Adrenal gland (tissue), 9 donors: ENCODE measurements at regions not wholly inside any gene's neighbourhood (a gene's known extent, or its start where the extent isn't known, plus 50 kb on each side); places are given as distances from the start of the nearest gene placed in this dataset.

Experiments used
- DNase-seq, 7 donors: peaks; one replicate each; pipeline ENCODE4 v3.0.0-alpha.2; 2019 to 2020
- H3K27ac ChIP-seq, 5 donors: fragments of 200-600 bp; sonication (generic) in 4 of 5; 1 replicate in 3 of 5; 2 replicates in 2 of 5; pipeline versions ENCODE4 v1.5.1 to v1.8.0; 2016 to 2020; ENCODE audit warnings: mild to moderate bottlenecking in 1 of 5
- H3K27me3 ChIP-seq: fragments of 200-600 bp; 2 replicates; pipeline ENCODE4 v1.8.0; 2021
- H3K36me3 ChIP-seq, 2 donors: fragments of 200-600 bp; replicated peaks in 1 of 2; 1 replicate in 1 of 2; 2 replicates in 1 of 2; pipeline versions ENCODE4 v1.5.1 to v1.8.0; 2018 to 2022
- H3K4me1 ChIP-seq, 2 donors: fragments of 200-600 bp; replicated peaks in 1 of 2; 1 replicate in 1 of 2; 2 replicates in 1 of 2; pipeline versions ENCODE4 v1.5.1 to v1.8.0; 2018 to 2021
- H3K4me3 ChIP-seq, 4 donors: fragments of 200-600 bp; sonication (generic) in 3 of 4; one replicate each; pipeline ENCODE4 v1.5.1; 2016 to 2018
- H3K9me3 ChIP-seq, 3 donors: fragments of 200-600 bp; sonication (generic) in 1 of 3; replicated peaks in 1 of 3; 1 replicate in 2 of 3; 2 replicates in 1 of 3; pipeline versions ENCODE4 v1.5.1 to v1.8.0; 2016 to 2021
- POLR2A ChIP-seq, 2 donors: fragments of 450-650 bp; IDR thresholded peaks; one replicate each; pipeline ENCODE4 v1.6.1; 2017; ENCODE audit warnings: antibody characterized with exemption in 2 of 2, mild to moderate bottlenecking in 2 of 2, moderate library complexity in 1 of 2
- WGBS, 4 donors: extraction: QIAGEN DNeasy Blood & Tissue Kit in 2 of 4; methylation state at CpG; one replicate each; pipeline versions ENCODE4 v1.1.5 to v1.1.7; 2013 to 2017; 5-methylcytosine and 5-hydroxymethylcytosine counted together
- intact Hi-C, 2 donors: fragments of 100-400 bp; cut with DNase I; formaldehyde crosslinking; loops; one replicate each; pipeline versions ENCODE4 v1.14.1 to v1.15.0; 2022 to 2023
- TF ChIP-seq, protein P1 (sequence below), 6 experiments: fragments of 450-650 bp in 4 of 6; fragments of 200-600 bp in 2 of 6; sonication (generic) in 1 of 6; IDR thresholded peaks; 1 replicate in 5 of 6; 2 replicates in 1 of 6; pipeline versions ENCODE4 v1.5.1 to v1.8.0; 2016 to 2021; ENCODE audit warnings: antibody characterized with exemption in 6 of 6, mild to moderate bottlenecking in 2 of 6, moderate library complexity in 1 of 6
- donor health status: healthy with polysubstance abuse.
- donor health status: Bipolar disorder and iron deficiency.
- donor health status: DM: yes; HTN: yes; CAD: no.
- donor health status: DM: no; HTN: no; CAD: no.
- donor health status: DM: no; HTN: no; CAD: no.

- TF ChIP-seq POLR2A (IDR thresholded peaks at IDR 0.05) = no peak
- TF ChIP-seq, protein P1, sequence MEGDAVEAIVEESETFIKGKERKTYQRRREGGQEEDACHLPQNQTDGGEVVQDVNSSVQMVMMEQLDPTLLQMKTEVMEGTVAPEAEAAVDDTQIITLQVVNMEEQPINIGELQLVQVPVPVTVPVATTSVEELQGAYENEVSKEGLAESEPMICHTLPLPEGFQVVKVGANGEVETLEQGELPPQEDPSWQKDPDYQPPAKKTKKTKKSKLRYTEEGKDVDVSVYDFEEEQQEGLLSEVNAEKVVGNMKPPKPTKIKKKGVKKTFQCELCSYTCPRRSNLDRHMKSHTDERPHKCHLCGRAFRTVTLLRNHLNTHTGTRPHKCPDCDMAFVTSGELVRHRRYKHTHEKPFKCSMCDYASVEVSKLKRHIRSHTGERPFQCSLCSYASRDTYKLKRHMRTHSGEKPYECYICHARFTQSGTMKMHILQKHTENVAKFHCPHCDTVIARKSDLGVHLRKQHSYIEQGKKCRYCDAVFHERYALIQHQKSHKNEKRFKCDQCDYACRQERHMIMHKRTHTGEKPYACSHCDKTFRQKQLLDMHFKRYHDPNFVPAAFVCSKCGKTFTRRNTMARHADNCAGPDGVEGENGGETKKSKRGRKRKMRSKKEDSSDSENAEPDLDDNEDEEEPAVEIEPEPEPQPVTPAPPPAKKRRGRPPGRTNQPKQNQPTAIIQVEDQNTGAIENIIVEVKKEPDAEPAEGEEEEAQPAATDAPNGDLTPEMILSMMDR (IDR thresholded peaks at IDR 0.05) = no peak
- intact Hi-C loops = no loop called here
- WGBS, 4 donors = 55 to 72% (median 71%) methylated on average over 4 of the region's 4 CpGs
Observed at GRCh38 chr5:107272954-107273353, 397.8 kb downstream of the EFNA5 start.

DNA sequence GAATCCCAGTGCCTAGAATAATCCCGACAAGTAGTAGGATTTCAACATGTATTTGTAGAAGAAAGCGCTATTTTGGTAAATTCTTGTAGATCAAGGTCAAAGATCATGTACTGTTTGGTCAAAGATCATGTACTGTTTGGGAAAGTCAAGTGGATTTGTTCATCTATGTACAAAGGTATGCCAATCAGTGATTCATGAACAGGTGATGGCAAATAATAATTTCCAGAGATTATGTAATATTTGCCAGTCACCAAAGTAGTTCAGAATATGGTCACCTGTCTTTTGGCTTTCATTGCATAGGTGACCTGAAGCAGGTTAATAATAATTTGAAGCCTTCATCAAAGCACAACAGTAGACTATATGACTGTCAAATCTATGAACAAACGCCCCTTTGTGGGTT is 398.2 kb downstream of the EFNA5 start:
- H3K36me3 ChIP-seq = no peaks in the 10 kb centered on the region
- no peaks in the 10 kb centered on the region for H3K4me1 ChIP-seq
- no peaks in the 10 kb centered on the region for H3K27me3 ChIP-seq
- H3K9me3 ChIP-seq = no peaks in the 10 kb centered on the region
- TF ChIP-seq, protein P1 (IDR thresholded peaks at IDR 0.05) = no peak
- no peak for TF ChIP-seq POLR2A (IDR thresholded peaks at IDR 0.05)
- DNase-seq = no peak
- intact Hi-C loops = no loop called here
- no peak overlapping the region for H3K4me3 ChIP-seq
- WGBS, 4 donors = 74 to 95% (median 83%) methylated on average over 3 of the region's 3 CpGs
- no peak overlapping the region for H3K27ac ChIP-seq

More at GRCh38 chr5:107272954-107273353, 397.8 kb downstream of the EFNA5 start:
- Histone ChIP-seq H3K9me3 (no peaks in the 10 kb centered on the region), H3K27me3 (no peaks in the 10 kb centered on the region), H3K4me3 (no peak overlapping the region), H3K27ac (no peak overlapping the region), H3K4me1 (no peaks in the 10 kb centered on the region), H3K36me3 (no peaks in the 10 kb centered on the region)
- no peak for DNase-seq

DNA sequence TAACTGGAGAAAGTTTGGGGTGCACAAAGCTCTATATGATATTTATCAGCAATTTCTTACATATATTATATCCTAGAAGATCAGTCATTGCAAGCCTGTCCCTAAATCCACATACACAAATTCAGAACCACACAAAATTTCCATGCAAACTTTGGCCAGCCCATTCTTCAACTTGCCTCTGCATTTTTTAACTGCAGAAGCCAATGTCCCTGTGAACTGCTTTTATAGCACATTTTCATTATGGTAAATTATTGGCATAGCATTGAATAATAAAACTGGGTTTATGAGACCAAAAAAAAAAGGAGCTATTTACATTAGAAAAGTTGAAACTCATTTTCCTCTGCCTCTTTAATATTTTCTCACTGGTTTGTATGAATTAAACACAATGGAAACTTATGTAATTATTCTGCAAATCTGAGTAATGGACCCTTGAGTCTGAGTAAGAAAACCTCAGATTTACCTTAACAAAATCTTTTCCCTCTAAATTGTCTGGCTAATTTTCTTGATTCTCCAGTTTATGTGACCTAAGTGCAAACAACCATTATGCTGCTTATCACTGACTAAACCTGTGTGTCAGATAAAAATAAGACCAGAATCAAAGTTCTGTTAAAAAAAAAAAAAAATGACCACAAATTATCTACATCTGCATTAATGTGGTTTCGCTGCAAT is 398.9 kb downstream of the EFNA5 start:
- intact Hi-C loops = no loop called here
- Histone ChIP-seq H3K27me3 (no peaks in the 10 kb centered on the region), H3K9me3 (no peaks in the 10 kb centered on the region), H3K4me1 (no peaks in the 10 kb centered on the region), H3K27ac (no peak overlapping the region), H3K36me3 (no peaks in the 10 kb centered on the region), H3K4me3 (no peak overlapping the region)
- TF ChIP-seq, protein P1 (IDR thresholded peaks at IDR 0.05) = no peak
- TF ChIP-seq POLR2A (IDR thresholded peaks at IDR 0.05) = no peak
- DNase-seq = no peak
- WGBS, 4 donors = 82 to 97% (median 94%) methylated on average over 1 of the region's 1 CpG

- TF ChIP-seq, protein P1 (IDR thresholded peaks at IDR 0.05) = no peak
- TF ChIP-seq POLR2A (IDR thresholded peaks at IDR 0.05) = no peak
- H3K27ac ChIP-seq = no peak overlapping the region
- no peaks in the 10 kb centered on the region for H3K36me3 ChIP-seq
- no peak overlapping the region for H3K4me3 ChIP-seq
- no peaks in the 10 kb centered on the region for H3K27me3 ChIP-seq
- WGBS, 4 donors = 85 to 97% (median 91%) methylated on average over 1 of the region's 1 CpG
- intact Hi-C loops = no loop called here
- no peak for DNase-seq
- H3K9me3 ChIP-seq = no peaks in the 10 kb centered on the region
- no peaks in the 10 kb centered on the region for H3K4me1 ChIP-seq
Observed at GRCh38 chr5:107270561-107270960, 400.2 kb downstream of the EFNA5 start.
